Astrocyte (in vitro differentiated cells and primary cell): ENCODE measurements at regions not wholly inside any gene's neighbourhood (a gene's known extent, or its start where the extent isn't known, plus 50 kb on each side); places are given as distances from the start of the nearest gene placed in this dataset.

Experiments used
- CTCF ChIP-seq: IDR thresholded peaks from 2 replicates; pipeline ENCODE4 v1.5.1; 2011; ENCODE audit warnings: low read depth, mild to moderate bottlenecking, inconsistent platforms, low read length, moderate library complexity; ENCODE audit not compliant: insufficient read depth
- EZH2 ChIP-seq: IDR thresholded peaks from 2 replicates; pipeline ENCODE4 v1.6.1; 2012; ENCODE audit warnings: mild to moderate bottlenecking, low read length, inconsistent platforms; ENCODE audit not compliant: insufficient read depth

GRCh38 chr6:100281471-100281901 lies 183.2 kb downstream of the SIM1 start:
- no peak for TF ChIP-seq CTCF
- TF ChIP-seq EZH2, result no peak
